WTC11 (cell line): ENCODE measurements at regions not wholly inside any gene's neighbourhood (a gene's known extent, or its start where the extent isn't known, plus 50 kb on each side); places are given as distances from the start of the nearest gene placed in this dataset.

Experiments used
- ATAC-seq: fragments of 200-7000 bp; cut with Tn5 transposase; 2 replicates; pipeline ENCODE4 v1.10.0; 2021; ENCODE audit warnings: mild to moderate bottlenecking, moderate library complexity
- CTCF ChIA-PET: fragments of 300-600 bp; sonication (Branson Sonifier 250); formaldehyde crosslinking; loops from one replicate; lab custom pipeline; 2021; ENCODE audit warnings: antibody characterized with exemption; lab: Charles Lee
- POLR2A ChIA-PET: fragments of 350-600 bp; sonication (Branson Sonifier 250); formaldehyde crosslinking; loops from one replicate; lab custom pipeline; 2021; ENCODE audit warnings: antibody characterized with exemption; lab: Charles Lee
- DNase-seq: peaks from one replicate; pipeline ENCODE4 v3.0.0; 2021; ENCODE audit warnings: low spot score
- H3K27ac Mint-ChIP-seq: 2 replicates; pipeline ENCODE4 v1.8.0; 2021; ENCODE audit warnings: mixed read lengths
- H3K27me3 Mint-ChIP-seq: 2 replicates; pipeline ENCODE4 v1.8.0; 2021; ENCODE audit warnings: low read depth, mild to moderate bottlenecking, moderate library complexity, mixed read lengths
- H3K36me3 Mint-ChIP-seq: 2 replicates; pipeline ENCODE4 v1.8.0; 2021; ENCODE audit warnings: mixed read lengths
- H3K4me1 Mint-ChIP-seq: 2 replicates; pipeline ENCODE4 v1.8.0; 2022; ENCODE audit warnings: mixed read lengths
- H3K4me3 Mint-ChIP-seq: 2 replicates; pipeline ENCODE4 v1.8.0; 2021; ENCODE audit warnings: mild to moderate bottlenecking, moderate library complexity, mixed read lengths
- H3K9me3 Mint-ChIP-seq: 2 replicates; pipeline ENCODE4 v1.8.0; 2021; ENCODE audit warnings: mixed read lengths
- ATF1 ChIP-seq: sonication (generic); formaldehyde crosslinking; IDR thresholded peaks from 2 replicates; pipeline ENCODE4 v1.8.1; 2023; ENCODE audit warnings: mild to moderate bottlenecking, moderate library complexity, missing genetic modification reagents
- ATF2 ChIP-seq: sonication (generic); formaldehyde crosslinking; IDR thresholded peaks from 2 replicates; pipeline ENCODE4 v1.8.1; 2022; ENCODE audit warnings: low read depth, missing genetic modification reagents, borderline replicate concordance
- ATF3 ChIP-seq: sonication (generic); formaldehyde crosslinking; conservative IDR thresholded peaks from 2 replicates; pipeline ENCODE4 v1.8.1; 2022; ENCODE audit warnings: mild to moderate bottlenecking, missing genetic modification reagents
- CREM ChIP-seq: sonication (generic); formaldehyde crosslinking; IDR thresholded peaks from 2 replicates; pipeline ENCODE4 v1.8.1; 2022; ENCODE audit warnings: mild to moderate bottlenecking, missing genetic modification reagents, moderate library complexity
- ELF4 ChIP-seq: sonication (generic); formaldehyde crosslinking; IDR thresholded peaks from 2 replicates; pipeline ENCODE4 v1.8.1; 2022; ENCODE audit warnings: low read depth, mild to moderate bottlenecking, moderate library complexity, missing genetic modification reagents
- ESRRA ChIP-seq: sonication (generic); formaldehyde crosslinking; IDR thresholded peaks from 2 replicates; pipeline ENCODE4 v1.8.1; 2022; ENCODE audit warnings: mild to moderate bottlenecking, missing genetic modification reagents, borderline replicate concordance
- FOXJ3 ChIP-seq: sonication (generic); formaldehyde crosslinking; IDR thresholded peaks from 2 replicates; pipeline ENCODE4 v1.9.0; 2021; ENCODE audit warnings: missing genetic modification reagents, mild to moderate bottlenecking, borderline replicate concordance
- FOXK1 ChIP-seq: sonication (generic); formaldehyde crosslinking; IDR thresholded peaks from 2 replicates; pipeline ENCODE4 v1.8.0; 2022; ENCODE audit warnings: mild to moderate bottlenecking, moderate library complexity, missing genetic modification reagents
- GABPB1 ChIP-seq: sonication (generic); formaldehyde crosslinking; IDR thresholded peaks from 2 replicates; pipeline ENCODE4 v1.8.1; 2023; ENCODE audit warnings: mild to moderate bottlenecking, missing genetic modification reagents
- GRHL2 ChIP-seq: fragments of 250-450 bp; sonication (Bioruptor Pico); IDR thresholded peaks from 2 replicates; pipeline ENCODE4 v1.8.0; 2022; ENCODE audit warnings: mild to moderate bottlenecking, moderate library complexity; ENCODE audit not compliant: insufficient replicate concordance, severe bottlenecking
- GTF2I ChIP-seq: fragments of 250-450 bp; sonication (Bioruptor Pico); conservative IDR thresholded peaks from 2 replicates; pipeline ENCODE4 v1.4.0; 2021; ENCODE audit warnings: mild to moderate bottlenecking
- IRF2 ChIP-seq: sonication (generic); formaldehyde crosslinking; IDR thresholded peaks from 2 replicates; pipeline ENCODE4 v1.8.0; 2022; ENCODE audit warnings: low read depth, missing genetic modification reagents, borderline replicate concordance
- MAX ChIP-seq: sonication (generic); formaldehyde crosslinking; IDR thresholded peaks from 2 replicates; pipeline ENCODE4 v1.8.0; 2022; ENCODE audit warnings: mild to moderate bottlenecking, missing genetic modification reagents
- PRRX2 ChIP-seq: fragments of 250-450 bp; sonication (Bioruptor Pico); IDR thresholded peaks from 2 replicates; pipeline ENCODE4 v1.8.0; 2021; ENCODE audit warnings: mild to moderate bottlenecking
- STAT6 ChIP-seq: sonication (generic); formaldehyde crosslinking; conservative IDR thresholded peaks from 2 replicates; pipeline ENCODE4 v1.8.1; 2023; ENCODE audit warnings: mild to moderate bottlenecking, low read depth, missing genetic modification reagents, moderate library complexity
- TEAD4 ChIP-seq: sonication (generic); formaldehyde crosslinking; IDR thresholded peaks from 2 replicates; pipeline ENCODE4 v1.8.0; 2022; ENCODE audit warnings: mild to moderate bottlenecking, missing genetic modification reagents
- USF1 ChIP-seq: sonication (generic); formaldehyde crosslinking; IDR thresholded peaks from 2 replicates; pipeline ENCODE4 v1.8.0; 2022; ENCODE audit warnings: mild to moderate bottlenecking, missing genetic modification reagents
- ZBTB43 ChIP-seq: sonication (generic); formaldehyde crosslinking; IDR thresholded peaks from 2 replicates; pipeline ENCODE4 v1.8.1; 2023; ENCODE audit warnings: mild to moderate bottlenecking, missing genetic modification reagents
- ZNF121 ChIP-seq: sonication (generic); formaldehyde crosslinking; IDR thresholded peaks from 2 replicates; pipeline ENCODE4 v1.8.0; 2023; ENCODE audit warnings: missing genetic modification reagents
- ZNF138 ChIP-seq: sonication (generic); formaldehyde crosslinking; conservative IDR thresholded peaks from 2 replicates; pipeline ENCODE4 v1.8.1; 2022; ENCODE audit warnings: mild to moderate bottlenecking, moderate library complexity, missing genetic modification reagents
- ZNF219 ChIP-seq: sonication (generic); formaldehyde crosslinking; IDR thresholded peaks from 2 replicates; pipeline ENCODE4 v1.8.0; 2023; ENCODE audit warnings: missing genetic modification reagents, mild to moderate bottlenecking, borderline replicate concordance
- ZNF425 ChIP-seq: fragments of 250-450 bp; sonication (Bioruptor Pico); conservative IDR thresholded peaks from 2 replicates; pipeline ENCODE4 v1.9.0; 2021; ENCODE audit warnings: mild to moderate bottlenecking
- ZNF671 ChIP-seq: fragments of 250-450 bp; sonication (Bioruptor Pico); IDR thresholded peaks from 2 replicates; pipeline ENCODE4 v1.8.0; 2021; ENCODE audit warnings: mild to moderate bottlenecking

- POLR2A ChIA-PET = no interaction called here
- no peaks in the 10 kb centered on the region for H3K9me3 Mint-ChIP-seq
- no peak for ATAC-seq
Observed at GRCh38 chr4:57333684-57334083, 223.5 kb upstream of the IGFBP7 start.

GRCh38 chr4:57331959-57332358 is 221.8 kb upstream of the IGFBP7 start:
- DNase-seq = no peak
- H3K36me3 Mint-ChIP-seq = no peaks in the 10 kb centered on the region
- ATAC-seq = no peak
- H3K27me3 Mint-ChIP-seq = no peaks in the 10 kb centered on the region; the same call in 1 of the 2 replicates
- CTCF ChIA-PET = no interaction called here
- no peak overlapping the region for H3K4me3 Mint-ChIP-seq
- TF ChIP-seq FOXJ3 (no peak), ZNF219 (CRISPR knock-in tag) (no peak), PRRX2 (CRISPR knock-in tag) (no peak), ATF1 (no peak), ESRRA (CRISPR knock-in tag) (no peak), GABPB1 (CRISPR knock-in tag) (no peak), ZNF671 (no peak), ATF3 (CRISPR knock-in tag) (no peak), ZBTB43 (CRISPR knock-in tag) (no peak), ZNF425 (CRISPR knock-in tag) (no peak), USF1 (CRISPR knock-in tag) (no peak)
- H3K4me1 Mint-ChIP-seq = peaks cover 1% of the 10 kb centered on the region
- no peak overlapping the region for H3K27ac Mint-ChIP-seq
- POLR2A ChIA-PET = no interaction called here
- H3K9me3 Mint-ChIP-seq = no peaks in the 10 kb centered on the region

More at GRCh38 chr4:57333684-57334083, 223.5 kb upstream of the IGFBP7 start:
- no peaks in the 10 kb centered on the region for H3K4me1 Mint-ChIP-seq
- no peak overlapping the region for H3K4me3 Mint-ChIP-seq
- no peaks in the 10 kb centered on the region for H3K36me3 Mint-ChIP-seq
- CTCF ChIA-PET = interaction anchor here (1.6 kb wide), 1 partner anchor 142 kb away, joined by 4 read pairs; no protein-coding TSS in a partner anchor
- no peak overlapping the region for H3K27ac Mint-ChIP-seq
- DNase-seq = no peak
- no peaks in the 10 kb centered on the region for H3K27me3 Mint-ChIP-seq
- TF ChIP-seq FOXJ3 = no peak

GRCh38 chr4:57329279-57329678 is 219.1 kb upstream of the IGFBP7 start:
- Mint-ChIP-seq H3K36me3 (no peaks in the 10 kb centered on the region), H3K9me3 (no peaks in the 10 kb centered on the region), H3K27me3 (no peaks in the 10 kb centered on the region; the same call in 1 of the 2 replicates), H3K4me3 (no peak overlapping the region), H3K4me1 (peaks cover 5% of the 10 kb centered on the region), H3K27ac (no peak overlapping the region)
- ChIA-PET CTCF (no interaction called here), POLR2A (no interaction called here)
- no peak for DNase-seq
- no peak for ATAC-seq
- TF ChIP-seq ATF1 (no peak), GTF2I (CRISPR knock-in tag) (no peak), ZNF121 (CRISPR knock-in tag) (no peak), STAT6 (CRISPR knock-in tag) (no peak), MAX (no peak), TEAD4 (no peak), ESRRA (CRISPR knock-in tag) (no peak), IRF2 (CRISPR knock-in tag) (no peak), ELF4 (CRISPR knock-in tag) (no peak), FOXK1 (CRISPR knock-in tag) (no peak), ATF2 (no peak), CREM (no peak), GABPB1 (CRISPR knock-in tag) (no peak), GRHL2 (CRISPR knock-in tag) (no peak), ZNF138 (CRISPR knock-in tag) (no peak)
